ENCODE measurements at regions not wholly inside any gene's neighbourhood (a gene's known extent, or its start where the extent isn't known, plus 50 kb on each side); places are given as distances from the start of the nearest gene placed in this dataset.

DNA sequence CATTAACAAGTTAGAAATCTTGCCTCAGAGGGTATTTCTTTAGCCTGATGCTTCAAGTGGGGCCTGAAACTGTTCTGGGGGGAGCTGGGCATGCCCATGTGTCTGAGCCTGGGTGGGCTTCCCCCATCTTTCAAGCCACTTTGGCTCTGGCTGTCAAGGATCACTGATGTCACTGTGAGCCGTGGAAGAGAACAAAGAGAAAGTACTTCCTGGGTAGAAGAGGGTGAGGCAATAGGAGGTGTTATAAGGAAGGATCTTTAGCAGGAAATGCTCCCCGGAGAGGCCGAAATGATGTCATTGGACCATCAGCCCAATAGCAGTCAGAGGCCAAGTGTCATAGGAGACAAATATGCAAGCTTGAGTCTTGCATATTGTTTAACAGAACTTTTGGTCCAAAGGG, 228.4 kb upstream of the MEX3C start (continued):
- TF ChIP-seq, protein P1, sequence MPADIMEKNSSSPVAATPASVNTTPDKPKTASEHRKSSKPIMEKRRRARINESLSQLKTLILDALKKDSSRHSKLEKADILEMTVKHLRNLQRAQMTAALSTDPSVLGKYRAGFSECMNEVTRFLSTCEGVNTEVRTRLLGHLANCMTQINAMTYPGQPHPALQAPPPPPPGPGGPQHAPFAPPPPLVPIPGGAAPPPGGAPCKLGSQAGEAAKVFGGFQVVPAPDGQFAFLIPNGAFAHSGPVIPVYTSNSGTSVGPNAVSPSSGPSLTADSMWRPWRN (IDR thresholded peaks at IDR 0.05; ENCODE audit: low read depth) = no peak
- TF ChIP-seq PHTF2 (CRISPR knock-in tag; IDR thresholded peaks at IDR 0.05) (no peak), ZNF507 (tag; conservative IDR thresholded peaks at IDR 0.05) (no peak), ZNF584 (CRISPR knock-in tag; IDR thresholded peaks at IDR 0.05; ENCODE audit: low read depth) (0 out of 2 replicates have a peak, but pooled peaks have one; percentile 41), KDM5B (IDR thresholded peaks at IDR 0.05; ENCODE audit: insufficient replicate concordance, low read depth, low read length) (no peak), TAF15 (IDR thresholded peaks at IDR 0.05; ENCODE audit: low read depth, low read length) (no peak), RBFOX2 (IDR thresholded peaks at IDR 0.05; ENCODE audit: low read depth, low read length) (no peak), FOXK1 (CRISPR knock-in tag; IDR thresholded peaks at IDR 0.05; ENCODE audit: borderline replicate concordance) (no peak), SMAD3 (CRISPR knock-in tag; conservative IDR thresholded peaks at IDR 0.05) (no peak), ELF1 (tag; IDR thresholded peaks at IDR 0.05) (peak; percentile 36; the same call in 1 of the 2 replicates), CBX5 (IDR thresholded peaks at IDR 0.05; ENCODE audit: borderline replicate concordance, low read depth) (no peak)
- TF ChIP-seq, protein P2, sequence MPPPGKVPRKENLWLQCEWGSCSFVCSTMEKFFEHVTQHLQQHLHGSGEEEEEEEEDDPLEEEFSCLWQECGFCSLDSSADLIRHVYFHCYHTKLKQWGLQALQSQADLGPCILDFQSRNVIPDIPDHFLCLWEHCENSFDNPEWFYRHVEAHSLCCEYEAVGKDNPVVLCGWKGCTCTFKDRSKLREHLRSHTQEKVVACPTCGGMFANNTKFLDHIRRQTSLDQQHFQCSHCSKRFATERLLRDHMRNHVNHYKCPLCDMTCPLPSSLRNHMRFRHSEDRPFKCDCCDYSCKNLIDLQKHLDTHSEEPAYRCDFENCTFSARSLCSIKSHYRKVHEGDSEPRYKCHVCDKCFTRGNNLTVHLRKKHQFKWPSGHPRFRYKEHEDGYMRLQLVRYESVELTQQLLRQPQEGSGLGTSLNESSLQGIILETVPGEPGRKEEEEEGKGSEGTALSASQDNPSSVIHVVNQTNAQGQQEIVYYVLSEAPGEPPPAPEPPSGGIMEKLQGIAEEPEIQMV (tag; conservative IDR thresholded peaks at IDR 0.05; ENCODE audit: low read depth) = no peak
- TF ChIP-seq, protein P3, sequence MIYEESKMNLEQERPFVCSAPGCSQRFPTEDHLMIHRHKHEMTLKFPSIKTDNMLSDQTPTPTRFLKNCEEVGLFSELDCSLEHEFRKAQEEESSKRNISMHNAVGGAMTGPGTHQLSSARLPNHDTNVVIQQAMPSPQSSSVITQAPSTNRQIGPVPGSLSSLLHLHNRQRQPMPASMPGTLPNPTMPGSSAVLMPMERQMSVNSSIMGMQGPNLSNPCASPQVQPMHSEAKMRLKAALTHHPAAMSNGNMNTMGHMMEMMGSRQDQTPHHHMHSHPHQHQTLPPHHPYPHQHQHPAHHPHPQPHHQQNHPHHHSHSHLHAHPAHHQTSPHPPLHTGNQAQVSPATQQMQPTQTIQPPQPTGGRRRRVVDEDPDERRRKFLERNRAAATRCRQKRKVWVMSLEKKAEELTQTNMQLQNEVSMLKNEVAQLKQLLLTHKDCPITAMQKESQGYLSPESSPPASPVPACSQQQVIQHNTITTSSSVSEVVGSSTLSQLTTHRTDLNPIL (CRISPR knock-in tag; IDR thresholded peaks at IDR 0.05) = no peak

All from K562 (cell line).